Heart right ventricle (tissue), 16 donors: ENCODE measurements at regions not wholly inside any gene's neighbourhood (a gene's known extent, or its start where the extent isn't known, plus 50 kb on each side); places are given as distances from the start of the nearest gene placed in this dataset.

ENCODE experiments used
- ATAC-seq, 8 donors: fragments of 200-7000 bp; cut with Tn5 transposase; one replicate each; pipeline ENCODE4 v1.9.1; 2020; ENCODE audit warnings: mild to moderate bottlenecking in 8 of 8, moderate library complexity in 8 of 8, moderate number of reproducible peaks in 1 of 8
- DNase-seq, 2 donors: peaks; one replicate each; pipeline ENCODE4 v3.0.0-alpha.2; 2020
- H3K27ac ChIP-seq, 10 donors: fragments of 200-600 bp; sonication (generic) in 2 of 10; one replicate each; pipeline versions ENCODE4 v1.5.0 to v1.8.0; 2020 to 2022; ENCODE audit warnings: mild to moderate bottlenecking in 3 of 10
- H3K27me3 ChIP-seq, 7 donors: fragments of 200-600 bp; one replicate each; pipeline ENCODE4 v1.8.0; 2021 to 2022; ENCODE audit warnings: mild to moderate bottlenecking in 2 of 7
- H3K36me3 ChIP-seq, 9 donors: fragments of 200-600 bp; sonication (generic) in 1 of 9; one replicate each; pipeline versions ENCODE4 v1.5.0 to v1.8.0; 2020 to 2022; ENCODE audit warnings: mild to moderate bottlenecking in 2 of 9
- H3K4me1 ChIP-seq, 9 donors: fragments of 200-600 bp; sonication (generic) in 1 of 9; one replicate each; pipeline versions ENCODE4 v1.5.0 to v1.8.0; 2020 to 2022; ENCODE audit warnings: mild to moderate bottlenecking in 4 of 9
- H3K4me3 ChIP-seq, 10 donors: fragments of 200-600 bp; sonication (generic) in 2 of 10; one replicate each; pipeline versions ENCODE4 v1.5.0 to v1.8.0; 2020 to 2022; ENCODE audit warnings: mild to moderate bottlenecking in 7 of 10, moderate library complexity in 2 of 10
- H3K9me3 ChIP-seq, 11 donors: fragments of 200-600 bp in 10 of 11; sonication (generic) in 2 of 11; one replicate each; pipeline versions ENCODE4 v1.5.0 to v1.8.0; 2013 to 2022; ENCODE audit warnings: mild to moderate bottlenecking in 2 of 11, control low read depth in 1 of 11, moderate library complexity in 1 of 11
- CTCF ChIP-seq, 9 donors: fragments of 200-600 bp; sonication (generic) in 2 of 9; IDR thresholded peaks; one replicate each; pipeline versions ENCODE4 v1.5.0 to v1.8.0; 2021 to 2022; ENCODE audit warnings: antibody characterized with exemption in 9 of 9, mild to moderate bottlenecking in 5 of 9, moderate library complexity in 1 of 9
- WGBS, 2 donors: extraction: QIAGEN DNeasy Blood & Tissue Kit; methylation state at CpG; one replicate each; pipeline ENCODE4 v1.1.7; 2013; ENCODE audit warnings: inconsistent platforms in 1 of 2; 5-methylcytosine and 5-hydroxymethylcytosine counted together
- intact Hi-C, 10 donors: fragments of 100-400 bp; cut with DNase I; formaldehyde crosslinking; loops; one replicate each; pipeline versions ENCODE4 v1.11.1 to v1.14.2; 2022
- donor health status: Arrhythmogenic right ventricular cardiomyopathy.
- donor health status: ischemic (EF 13 %, LVEDD 7.1; RV severe dilation, severe dysfunction).
- donor health status: healthy with polysubstance abuse.
- donor health status: DM: no; HTN: yes; CAD: no.
- donor health status: DM: no; HTN: no; CAD: no.
- donor health status: ischemic (EF 25% LVEDD 6.9; RV normal size, moderate dysfunction).
- donor health status: ischemic (EF 25% LVEDD 5.7; RV mildly dilated, moderate dysfunction).
- donor health status: healthy.
- donor health status: DM: yes; HTN: yes; CAD: no.
- donor health status: Ischemic cardiomyopathy.
- donor health status: ischemic (EF 35%, LVEDD 5.7; RV mildly dilated, moderate dysfunction).
- donor health status: nonischemic (EF 11% LVEDD 7.7; RV severe dilation, severe dysfunction).
- donor health status: DM: yes; HTN: yes; CAD: no.
- donor health status: PGD.
- donor health status: ischemic (EF 29% LVEDD 5.4; RV normal size, mild dysfunction).
- donor health status: nonischemic (EF 23%, LVEDD 6.1; RV moderate dilation, normal function).

GRCh38 chr1:199218533-199218932 is 579.7 kb downstream of the PTPRC start:
- 58 to 72% methylated on average over 2 of the region's 2 CpGs for WGBS, 2 donors
- Histone ChIP-seq H3K36me3 (no peaks in the 10 kb centered on the region), H3K27ac (no peak overlapping the region), H3K4me1 (no peaks in the 10 kb centered on the region), H3K9me3 (peaks cover 0 to 8% (median 0%) of the 10 kb centered on the region in 11 donors), H3K27me3 (no peaks in the 10 kb centered on the region), H3K4me3 (no peak overlapping the region)
- intact Hi-C loops = no loop called here
- ATAC-seq = no peak
- no peak for DNase-seq
- no peak for TF ChIP-seq CTCF (IDR thresholded peaks at IDR 0.05)

DNA sequence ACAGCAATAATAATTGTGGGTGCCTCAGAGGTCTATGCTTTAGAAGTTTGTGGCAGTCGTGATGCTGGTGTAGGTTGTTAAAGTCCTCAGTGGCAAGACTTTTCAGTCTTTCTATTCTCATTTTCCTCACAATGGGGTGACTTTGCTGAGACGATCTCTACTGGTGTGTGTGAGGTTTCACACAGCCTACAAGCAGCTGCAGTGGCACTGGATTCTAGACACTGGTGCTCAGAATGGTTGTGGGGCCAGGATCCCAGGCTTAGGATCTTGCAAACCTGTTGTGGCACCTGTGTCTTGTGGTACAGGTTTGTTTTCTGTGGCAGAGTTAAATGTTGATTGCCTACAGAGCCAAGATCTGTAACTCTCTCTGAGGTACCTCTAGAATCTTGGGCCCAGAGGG is 581.2 kb downstream of the PTPRC start:
- Histone ChIP-seq H3K27me3 (no peaks in the 10 kb centered on the region), H3K36me3 (no peaks in the 10 kb centered on the region), H3K4me1 (no peaks in the 10 kb centered on the region), H3K4me3 (no peak overlapping the region), H3K27ac (no peak overlapping the region), H3K9me3 (no peaks in the 10 kb centered on the region)
- no peak for TF ChIP-seq CTCF (IDR thresholded peaks at IDR 0.05)
- no peak for DNase-seq
- no peak for ATAC-seq
- intact Hi-C loops = no loop called here
- WGBS, 2 donors = 76 to 93% methylated on average over 2 of the region's 2 CpGs

- no peaks in the 10 kb centered on the region for H3K27me3 ChIP-seq
- H3K9me3 ChIP-seq = no peaks in the 10 kb centered on the region
- no peak for TF ChIP-seq CTCF (IDR thresholded peaks at IDR 0.05)
- 95 to 97% methylated on average over 4 of the region's 4 CpGs for WGBS, 2 donors
- no peaks in the 10 kb centered on the region for H3K36me3 ChIP-seq
- DNase-seq (no peak), ATAC-seq (no peak)
- intact Hi-C loops = no loop called here
- no peaks in the 10 kb centered on the region for H3K4me1 ChIP-seq
- H3K27ac ChIP-seq = no peak overlapping the region
- no peak overlapping the region for H3K4me3 ChIP-seq
Measured at GRCh38 chr1:199221371-199222150, 582.7 kb downstream of the PTPRC start.

DNA sequence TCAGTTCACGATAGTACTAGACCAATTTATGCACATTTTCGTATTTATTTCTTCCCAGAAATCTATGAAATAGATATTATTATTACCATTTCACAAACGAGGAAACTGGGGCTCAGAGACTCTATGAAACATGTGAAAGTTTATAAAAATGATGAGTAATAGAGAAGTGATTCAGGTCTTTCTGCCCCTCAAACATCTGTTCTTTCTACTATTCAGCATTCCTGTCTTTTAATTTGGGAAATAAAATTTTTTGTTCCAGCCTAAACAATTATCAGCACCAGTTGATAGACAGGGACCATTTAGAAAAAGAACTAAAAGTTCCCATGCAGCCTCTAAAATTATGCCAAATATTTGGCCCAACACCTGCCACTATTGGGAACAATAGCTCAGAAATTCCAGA is 585.1 kb downstream of the PTPRC start:
- 82 to 83% methylated on average over 3 of the region's 3 CpGs for WGBS, 2 donors
- no peak overlapping the region for H3K27ac ChIP-seq
- no peaks in the 10 kb centered on the region for H3K36me3 ChIP-seq
- no peak for DNase-seq
- no peak overlapping the region for H3K4me3 ChIP-seq
- TF ChIP-seq CTCF (IDR thresholded peaks at IDR 0.05) = no peak
- H3K9me3 ChIP-seq = no peaks in the 10 kb centered on the region
- ATAC-seq = no peak
- intact Hi-C loops = no loop called here
- no peaks in the 10 kb centered on the region for H3K4me1 ChIP-seq
- no peaks in the 10 kb centered on the region for H3K27me3 ChIP-seq
